ENCODE measurements at regions not wholly inside any gene's neighbourhood (a gene's known extent, or its start where the extent isn't known, plus 50 kb on each side); places are given as distances from the start of the nearest gene placed in this dataset.

GRCh38 chr4:12507868-12508481 is 976.2 kb downstream of the RAB28 start:
- no peaks in the 10 kb centered on the region for H3K36me3 ChIP-seq (ENCODE audit: control insufficient read depth, insufficient read depth, low read length)
- ATAC-seq: no peak
- no peak overlapping the region for H3K4me2 ChIP-seq (ENCODE audit: insufficient read depth, low read length)
- DNase-seq (ENCODE audit: extremely low read depth in 1 of 4, low spot score in 3 of 4): no peak
- H3K9ac ChIP-seq (ENCODE audit: insufficient read depth in 1 of 2, low read depth in 2 of 2, low read length in 2 of 2): no peak overlapping the region
- no peak overlapping the region for H2AFZ ChIP-seq (ENCODE audit: low read depth, low read length)
- no peaks in the 10 kb centered on the region for H3K9me1 ChIP-seq (ENCODE audit: control insufficient read depth, insufficient read depth, low read length)
- H3K4me3 ChIP-seq: no peak overlapping the region
- no peaks in the 10 kb centered on the region for H4K20me1 ChIP-seq (replicated peaks; ENCODE audit: control insufficient read depth, insufficient read depth, low read length)
- no peak for FAIRE-seq
- TF ChIP-seq IRF2 (CRISPR knock-in tag; IDR thresholded peaks at IDR 0.05) (no peak), TRIM28 (IDR thresholded peaks at IDR 0.05) (no peak), GATAD2A (IDR thresholded peaks at IDR 0.05) (no peak)
- H3K27me3 ChIP-seq (ENCODE audit: control insufficient read depth in 2 of 2, insufficient read depth in 2 of 2, low read length in 2 of 2): no peaks in the 10 kb centered on the region
- no peaks in the 10 kb centered on the region for H3K4me1 ChIP-seq (replicated peaks in 1 of 2; ENCODE audit: control insufficient read depth in 2 of 2, insufficient read depth in 2 of 2, low read length in 2 of 2)
- H3K27ac ChIP-seq (ENCODE audit: extremely low read depth, low read depth, low read length): no peak overlapping the region
- intact Hi-C loops (cut with micrococcal nuclease): no loop called here
- WGBS (ENCODE audit: insufficient coverage, low coverage, missing lambda C conversion rate): 0% methylated on average over 2 of the region's 2 CpGs
- ChIA-PET CTCF (ENCODE audit: low intra/inter-chr PET ratio) (no interaction called here), POLR2A (no interaction called here)
- no peaks in the 10 kb centered on the region for H3K79me2 ChIP-seq (ENCODE audit: control insufficient read depth, insufficient read depth, low read length)
- in situ Hi-C loops (cut with MboI): no loop called here
- BruUV-seq (replicated peaks): no TSS peak
- H3K9me3 ChIP-seq (replicated peaks; ENCODE audit: control insufficient read depth, insufficient read depth, low read depth, low read length): no peaks in the 10 kb centered on the region

GRCh38 chr4:12500409-12500808 is 983.7 kb downstream of the RAB28 start:
- Histone ChIP-seq H4K20me1 (replicated peaks; ENCODE audit: control insufficient read depth, insufficient read depth, low read length) (no peaks in the 10 kb centered on the region), H3K27me3 (ENCODE audit: control insufficient read depth in 2 of 2, insufficient read depth in 2 of 2, low read length in 2 of 2) (no peaks in the 10 kb centered on the region), H3K9ac (ENCODE audit: insufficient read depth in 1 of 2, low read depth in 2 of 2, low read length in 2 of 2) (no peak overlapping the region), H3K4me1 (replicated peaks in 1 of 2; ENCODE audit: control insufficient read depth in 2 of 2, insufficient read depth in 2 of 2, low read length in 2 of 2) (no peaks in the 10 kb centered on the region), H3K36me3 (ENCODE audit: control insufficient read depth, insufficient read depth, low read length) (no peaks in the 10 kb centered on the region), H3K4me3 (no peak overlapping the region), H3K27ac (ENCODE audit: extremely low read depth, low read depth, low read length) (no peak overlapping the region), H2AFZ (ENCODE audit: low read depth, low read length) (no peak overlapping the region), H3K9me1 (ENCODE audit: control insufficient read depth, insufficient read depth, low read length) (no peaks in the 10 kb centered on the region), H3K9me3 (replicated peaks; ENCODE audit: control insufficient read depth, insufficient read depth, low read depth, low read length) (no peaks in the 10 kb centered on the region), H3K79me2 (ENCODE audit: control insufficient read depth, insufficient read depth, low read length) (no peaks in the 10 kb centered on the region), H3K4me2 (ENCODE audit: insufficient read depth, low read length) (no peak overlapping the region)
- FAIRE-seq (no peak), ATAC-seq (no peak), DNase-seq (ENCODE audit: extremely low read depth in 1 of 4, low spot score in 3 of 4) (no peak)
- in situ Hi-C loops (cut with MboI): no loop called here
- BruUV-seq (replicated peaks): no TSS peak
- TF ChIP-seq ADNP (tag; IDR thresholded peaks at IDR 0.05) (no peak), PHB (CRISPR knock-in tag; IDR thresholded peaks at IDR 0.05) (no peak), NR3C1 (CRISPR knock-in tag; IDR thresholded peaks at IDR 0.05) (no peak), XRCC4 (IDR thresholded peaks at IDR 0.05; ENCODE audit: extremely low read depth, insufficient read depth, insufficient read length) (no peak), ASH1L (IDR thresholded peaks at IDR 0.05; ENCODE audit: borderline replicate concordance, low read depth, partially characterized antibody) (no peak), RBM22 (IDR thresholded peaks at IDR 0.05; ENCODE audit: low read depth, low read length, poor library complexity, severe bottlenecking) (no peak), NFE2 (IDR thresholded peaks at IDR 0.05; ENCODE audit: low read depth) (no peak), HIVEP1 (CRISPR knock-in tag; IDR thresholded peaks at IDR 0.05) (no peak)
- POLR2A ChIA-PET: no interaction called here
- intact Hi-C loops (cut with micrococcal nuclease): no loop called here
- CTCF ChIA-PET (ENCODE audit: low intra/inter-chr PET ratio): no interaction called here

All from K562 (cell line).